PC-3 (cell line): ENCODE measurements at regions not wholly inside any gene's neighbourhood (a gene's known extent, or its start where the extent isn't known, plus 50 kb on each side); places are given as distances from the start of the nearest gene placed in this dataset.

Experiments used
- CTCF ChIP-seq: fragments of 300-600 bp; sonication (generic); conservative IDR thresholded peaks from 2 replicates; pipeline ENCODE4 v1.5.1; 2017; ENCODE audit warnings: antibody characterized with exemption, low read depth, mild to moderate bottlenecking, low read length
- EZH2 ChIP-seq: fragments of 300-600 bp; sonication (generic); IDR thresholded peaks from one replicate; pipeline ENCODE4 v1.6.1; 2017; ENCODE audit warnings: antibody characterized with exemption, mild to moderate bottlenecking, low read length; ENCODE audit not compliant: unreplicated experiment

- TF ChIP-seq EZH2 (no peak), CTCF (no peak)
Measured at GRCh38 chr9:73093016-73093739, 58.5 kb upstream of the ANXA1 start.
